ENCODE measurements at regions not wholly inside any gene's neighbourhood (a gene's known extent, or its start where the extent isn't known, plus 50 kb on each side); places are given as distances from the start of the nearest gene placed in this dataset.

GRCh38 chr6:40252531-40253258 is 318.4 kb upstream of the MOCS1 start:
- Histone ChIP-seq H2AFZ (ENCODE audit: control insufficient read depth, low read length) (no peak overlapping the region), H3K9ac (ENCODE audit: control insufficient read depth, extremely low read depth, insufficient read depth, low read length) (no peak overlapping the region), H3K4me3 (ENCODE audit: control insufficient read depth in 2 of 3, extremely low read depth in 1 of 3, insufficient read depth in 2 of 3, low read depth in 1 of 3, low read length in 3 of 3) (no peak overlapping the region), H3K9me1 (ENCODE audit: control insufficient read depth, extremely low read depth, insufficient read depth, low read length) (no peaks in the 10 kb centered on the region), H3K4me2 (ENCODE audit: control insufficient read depth, extremely low read depth, insufficient read depth, low read depth, low read length) (no peak overlapping the region), H3K4me1 (ENCODE audit: control insufficient read depth, extremely low read depth, insufficient read depth, low read length) (no peaks in the 10 kb centered on the region), H4K20me1 (ENCODE audit: control insufficient read depth, extremely low read depth, insufficient read depth, low read length) (no peaks in the 10 kb centered on the region), H3K79me2 (ENCODE audit: control insufficient read depth, insufficient read depth, low read length) (no peaks in the 10 kb centered on the region), H3K27ac (ENCODE audit: control insufficient read depth, insufficient read depth, low read length) (no peak overlapping the region), H3K36me3 (ENCODE audit: control insufficient read depth in 2 of 2, extremely low read depth in 1 of 2, insufficient read depth in 2 of 2, low read length in 2 of 2) (no peaks in the 10 kb centered on the region), H3K9me3 (ENCODE audit: control insufficient read depth, low read depth, low read length) (no peaks in the 10 kb centered on the region), H3K27me3 (ENCODE audit: control insufficient read depth, extremely low read depth, insufficient read depth, low read length) (no peaks in the 10 kb centered on the region)
- FAIRE-seq (no peak), DNase-seq (ENCODE audit: low read depth, low spot score) (no peak)
- no peak for TF ChIP-seq EZH2 (IDR thresholded peaks at IDR 0.05; ENCODE audit: low read length)
- TF ChIP-seq CTCF (optimal IDR thresholded peaks at IDR 0.05 in 1 of 3, IDR thresholded peaks at IDR 0.05 in 1 of 3, conservative IDR thresholded peaks at IDR 0.05 in 1 of 3; ENCODE audit: extremely low read depth in 1 of 3, insufficient read depth in 2 of 3, low read length in 3 of 3), result no peak
- dilution Hi-C loops (cut with MboI; ENCODE audit: extremely low pct_ligation_motif_present, low sequenced_read_pairs), result no loop called here

- dilution Hi-C loops (cut with MboI; ENCODE audit: extremely low pct_ligation_motif_present, low sequenced_read_pairs), result no loop called here
- H3K4me1 ChIP-seq (ENCODE audit: control insufficient read depth, extremely low read depth, insufficient read depth, low read length), result no peaks in the 10 kb centered on the region
- H3K9me3 ChIP-seq (ENCODE audit: control insufficient read depth, low read depth, low read length), result no peaks in the 10 kb centered on the region
- H2AFZ ChIP-seq (ENCODE audit: control insufficient read depth, low read length), result no peak overlapping the region
- no peaks in the 10 kb centered on the region for H3K79me2 ChIP-seq (ENCODE audit: control insufficient read depth, insufficient read depth, low read length)
- H3K36me3 ChIP-seq (ENCODE audit: control insufficient read depth in 2 of 2, extremely low read depth in 1 of 2, insufficient read depth in 2 of 2, low read length in 2 of 2), result no peaks in the 10 kb centered on the region
- H3K4me3 ChIP-seq (ENCODE audit: control insufficient read depth in 2 of 3, extremely low read depth in 1 of 3, insufficient read depth in 2 of 3, low read depth in 1 of 3, low read length in 3 of 3), result no peak overlapping the region
- DNase-seq (ENCODE audit: low read depth, low spot score) (no peak), FAIRE-seq (no peak)
- no peak overlapping the region for H3K4me2 ChIP-seq (ENCODE audit: control insufficient read depth, extremely low read depth, insufficient read depth, low read depth, low read length)
- H3K9ac ChIP-seq (ENCODE audit: control insufficient read depth, extremely low read depth, insufficient read depth, low read length), result no peak overlapping the region
- H3K9me1 ChIP-seq (ENCODE audit: control insufficient read depth, extremely low read depth, insufficient read depth, low read length), result no peaks in the 10 kb centered on the region
- H3K27me3 ChIP-seq (ENCODE audit: control insufficient read depth, extremely low read depth, insufficient read depth, low read length), result no peaks in the 10 kb centered on the region
- H3K27ac ChIP-seq (ENCODE audit: control insufficient read depth, insufficient read depth, low read length), result no peak overlapping the region
- TF ChIP-seq CTCF (optimal IDR thresholded peaks at IDR 0.05 in 1 of 3, IDR thresholded peaks at IDR 0.05 in 1 of 3, conservative IDR thresholded peaks at IDR 0.05 in 1 of 3; ENCODE audit: extremely low read depth in 1 of 3, insufficient read depth in 2 of 3, low read length in 3 of 3) (no peak), EZH2 (IDR thresholded peaks at IDR 0.05; ENCODE audit: low read length) (no peak)
- no peaks in the 10 kb centered on the region for H4K20me1 ChIP-seq (ENCODE audit: control insufficient read depth, extremely low read depth, insufficient read depth, low read length)
These were observed 317.5 kb upstream of the MOCS1 start for GRCh38 chr6:40251637-40252300.

Measured in keratinocyte (primary cell).